ENCODE measurements at regions not wholly inside any gene's neighbourhood (a gene's known extent, or its start where the extent isn't known, plus 50 kb on each side); places are given as distances from the start of the nearest gene placed in this dataset.
A peak's percentile ranks its signal among the peaks of the same experiment; 100 is the strongest.

GRCh38 chr2:164187121-164187520, 434.2 kb downstream of the GRB14 start:
- Mint-ChIP-seq H3K4me1 (ENCODE audit: low read depth in 2 of 2) (no peaks in the 10 kb centered on the region), H3K27ac (no peak overlapping the region), H3K9me3 (peaks cover 16% of the 10 kb centered on the region), H3K27me3 (no peaks in the 10 kb centered on the region), H3K4me3 (no peak overlapping the region), H3K36me3 (peaks cover 6% of the 10 kb centered on the region)
- DNase-seq (ENCODE audit: low spot score) (no peak), ATAC-seq (no peak)

GRCh38 chr2:164186591-164186990, 434.7 kb downstream of the GRB14 start:
- Mint-ChIP-seq H3K36me3 (peaks cover 6% of the 10 kb centered on the region), H3K4me1 (ENCODE audit: low read depth in 2 of 2) (no peaks in the 10 kb centered on the region), H3K27me3 (no peaks in the 10 kb centered on the region), H3K9me3 (peaks cover 16% of the 10 kb centered on the region), H3K27ac (no peak overlapping the region), H3K4me3 (no peak overlapping the region)
- no peak for ATAC-seq
- DNase-seq (ENCODE audit: low spot score) = no peak

GRCh38 chr2:164182116-164182627, 439.1 kb downstream of the GRB14 start:
- no peak overlapping the region for H3K4me3 Mint-ChIP-seq
- peaks cover 4% of the 10 kb centered on the region for H3K36me3 Mint-ChIP-seq
- H3K9me3 Mint-ChIP-seq = peaks cover 20% of the 10 kb centered on the region
- no peaks in the 10 kb centered on the region for H3K4me1 Mint-ChIP-seq (ENCODE audit: low read depth in 2 of 2)
- ATAC-seq (no peak), DNase-seq (ENCODE audit: low spot score) (no peak)
- H3K27me3 Mint-ChIP-seq = no peaks in the 10 kb centered on the region
- no peak overlapping the region for H3K27ac Mint-ChIP-seq

- no peak overlapping the region for H3K4me3 Mint-ChIP-seq
- H3K4me1 Mint-ChIP-seq (ENCODE audit: low read depth in 2 of 2) = no peaks in the 10 kb centered on the region
- ATAC-seq (no peak), DNase-seq (ENCODE audit: low spot score) (no peak)
- H3K27ac Mint-ChIP-seq = no peak overlapping the region
- H3K36me3 Mint-ChIP-seq = peaks cover 4% of the 10 kb centered on the region
- no peaks in the 10 kb centered on the region for H3K27me3 Mint-ChIP-seq
- H3K9me3 Mint-ChIP-seq = peaks cover 7% of the 10 kb centered on the region
Observed at GRCh38 chr2:164178835-164179465, 442.3 kb downstream of the GRB14 start.

GRCh38 chr2:164164602-164165001, 428.8 kb upstream of the FIGN start:
- H3K4me1 Mint-ChIP-seq (ENCODE audit: low read depth in 2 of 2) = no peaks in the 10 kb centered on the region
- no peak for ATAC-seq
- H3K4me3 Mint-ChIP-seq = no peak overlapping the region
- no peaks in the 10 kb centered on the region for H3K27me3 Mint-ChIP-seq
- H3K27ac Mint-ChIP-seq = no peak overlapping the region
- no peak for DNase-seq (ENCODE audit: low spot score)
- H3K9me3 Mint-ChIP-seq = peaks cover 15% of the 10 kb centered on the region
- peaks cover 15% of the 10 kb centered on the region for H3K36me3 Mint-ChIP-seq

GRCh38 chr2:164155558-164155957, 419.8 kb upstream of the FIGN start:
- Mint-ChIP-seq H3K4me1 (ENCODE audit: low read depth in 2 of 2) (no peaks in the 10 kb centered on the region), H3K36me3 (no peaks in the 10 kb centered on the region), H3K9me3 (peaks cover 11% of the 10 kb centered on the region), H3K27me3 (no peaks in the 10 kb centered on the region), H3K27ac (no peak overlapping the region), H3K4me3 (no peak overlapping the region)
- DNase-seq (ENCODE audit: low spot score) (no peak), ATAC-seq (no peak)

- ATAC-seq = no peak
- Mint-ChIP-seq H3K36me3 (no peaks in the 10 kb centered on the region), H3K4me1 (ENCODE audit: low read depth in 2 of 2) (no peaks in the 10 kb centered on the region), H3K27ac (no peak overlapping the region), H3K27me3 (no peaks in the 10 kb centered on the region), H3K9me3 (peaks cover 13% of the 10 kb centered on the region), H3K4me3 (no peak overlapping the region)
- DNase-seq (ENCODE audit: low spot score) = no peak
Observed at GRCh38 chr2:164151522-164151921, 415.7 kb upstream of the FIGN start.

- Mint-ChIP-seq H3K4me1 (ENCODE audit: low read depth in 2 of 2) (no peaks in the 10 kb centered on the region), H3K27me3 (no peaks in the 10 kb centered on the region), H3K36me3 (no peaks in the 10 kb centered on the region), H3K27ac (no peak overlapping the region), H3K4me3 (no peak overlapping the region), H3K9me3 (peaks cover 16% of the 10 kb centered on the region)
- ATAC-seq (no peak), DNase-seq (ENCODE audit: low spot score) (no peak)
Observed at GRCh38 chr2:164150604-164151003, 414.8 kb upstream of the FIGN start.

- Mint-ChIP-seq H3K27ac (no peak overlapping the region), H3K36me3 (no peaks in the 10 kb centered on the region), H3K4me3 (no peak overlapping the region), H3K9me3 (peaks cover 10% of the 10 kb centered on the region), H3K4me1 (ENCODE audit: low read depth in 2 of 2) (no peaks in the 10 kb centered on the region), H3K27me3 (no peaks in the 10 kb centered on the region)
- no peak for ATAC-seq
- no peak for DNase-seq (ENCODE audit: low spot score)
Observed at GRCh38 chr2:164146441-164146840, 410.6 kb upstream of the FIGN start.

- no peak for ATAC-seq
Observed at GRCh38 chr2:164145093-164145987, 409.5 kb upstream of the FIGN start.

GRCh38 chr2:164143183-164143930, 407.5 kb upstream of the FIGN start:
- Mint-ChIP-seq H3K4me3 (no peak overlapping the region), H3K4me1 (ENCODE audit: low read depth in 2 of 2) (no peaks in the 10 kb centered on the region), H3K9me3 (peaks cover 6% of the 10 kb centered on the region), H3K27me3 (no peaks in the 10 kb centered on the region), H3K27ac (no peak overlapping the region), H3K36me3 (no peaks in the 10 kb centered on the region)
- DNase-seq (ENCODE audit: low spot score) (no peak), ATAC-seq (peak in 1 of 2 donors; percentile 17)

More at GRCh38 chr2:164145093-164145987, 409.5 kb upstream of the FIGN start:
- no peak for DNase-seq (ENCODE audit: low spot score)
- no peak overlapping the region for H3K4me3 Mint-ChIP-seq
- H3K36me3 Mint-ChIP-seq = no peaks in the 10 kb centered on the region
- no peaks in the 10 kb centered on the region for H3K4me1 Mint-ChIP-seq (ENCODE audit: low read depth in 2 of 2)
- H3K27ac Mint-ChIP-seq = no peak overlapping the region
- no peaks in the 10 kb centered on the region for H3K27me3 Mint-ChIP-seq
- H3K9me3 Mint-ChIP-seq = peaks cover 10% of the 10 kb centered on the region

GRCh38 chr2:164142755-164143154, 406.9 kb upstream of the FIGN start:
- no peak overlapping the region for H3K27ac Mint-ChIP-seq
- H3K4me1 Mint-ChIP-seq (ENCODE audit: low read depth in 2 of 2) = no peaks in the 10 kb centered on the region
- DNase-seq (ENCODE audit: low spot score) (no peak), ATAC-seq (no peak)
- H3K36me3 Mint-ChIP-seq = no peaks in the 10 kb centered on the region
- peaks cover 7% of the 10 kb centered on the region for H3K9me3 Mint-ChIP-seq
- no peaks in the 10 kb centered on the region for H3K27me3 Mint-ChIP-seq
- H3K4me3 Mint-ChIP-seq = no peak overlapping the region

- Mint-ChIP-seq H3K4me3 (no peak overlapping the region), H3K27me3 (no peaks in the 10 kb centered on the region)
- no peak for DNase-seq (ENCODE audit: low spot score)
Observed at GRCh38 chr2:164141271-164141670, 405.5 kb upstream of the FIGN start.

GRCh38 chr2:164138750-164139149, 402.9 kb upstream of the FIGN start:
- Mint-ChIP-seq H3K27me3 (no peaks in the 10 kb centered on the region), H3K4me3 (no peak overlapping the region), H3K36me3 (no peaks in the 10 kb centered on the region), H3K27ac (no peak overlapping the region), H3K4me1 (ENCODE audit: low read depth in 2 of 2) (no peaks in the 10 kb centered on the region), H3K9me3 (peaks cover 3% of the 10 kb centered on the region)
- no peak for DNase-seq (ENCODE audit: low spot score)
- no peak for ATAC-seq

More at GRCh38 chr2:164141271-164141670, 405.5 kb upstream of the FIGN start:
- H3K36me3 Mint-ChIP-seq = no peaks in the 10 kb centered on the region
- H3K27ac Mint-ChIP-seq = no peak overlapping the region
- H3K4me1 Mint-ChIP-seq (ENCODE audit: low read depth in 2 of 2) = no peaks in the 10 kb centered on the region
- no peak for ATAC-seq
- H3K9me3 Mint-ChIP-seq = peaks cover 9% of the 10 kb centered on the region

Data from natural killer cell treated with Interleukin-12 subunit alpha and Interleukin-12 subunit beta and Interleukin-15 and Interleukin-18, amount 100 ng/mL, for 72 hours (primary cell).